Epithelial cell of esophagus (primary cell): ENCODE measurements at regions not wholly inside any gene's neighbourhood (a gene's known extent, or its start where the extent isn't known, plus 50 kb on each side); places are given as distances from the start of the nearest gene placed in this dataset.

Experiments
- DNase-seq: peaks from one replicate; pipeline ENCODE4 v3.0.0; 2010; ENCODE audit warnings: low read depth
- H3K4me3 ChIP-seq: 2 replicates; pipeline ENCODE4 v1.5.1; 2011; ENCODE audit warnings: mild to moderate bottlenecking, low read length, control low read depth
- TF ChIP-seq, protein P1 (sequence below): IDR thresholded peaks from 2 replicates; pipeline ENCODE4 v1.5.1; 2011; ENCODE audit warnings: low read depth, mild to moderate bottlenecking, low read length, control low read depth, inconsistent platforms; ENCODE audit not compliant: insufficient read depth; ENCODE audit errors: missing control alignments

- no peak overlapping the region for H3K4me3 ChIP-seq
- TF ChIP-seq, protein P1, sequence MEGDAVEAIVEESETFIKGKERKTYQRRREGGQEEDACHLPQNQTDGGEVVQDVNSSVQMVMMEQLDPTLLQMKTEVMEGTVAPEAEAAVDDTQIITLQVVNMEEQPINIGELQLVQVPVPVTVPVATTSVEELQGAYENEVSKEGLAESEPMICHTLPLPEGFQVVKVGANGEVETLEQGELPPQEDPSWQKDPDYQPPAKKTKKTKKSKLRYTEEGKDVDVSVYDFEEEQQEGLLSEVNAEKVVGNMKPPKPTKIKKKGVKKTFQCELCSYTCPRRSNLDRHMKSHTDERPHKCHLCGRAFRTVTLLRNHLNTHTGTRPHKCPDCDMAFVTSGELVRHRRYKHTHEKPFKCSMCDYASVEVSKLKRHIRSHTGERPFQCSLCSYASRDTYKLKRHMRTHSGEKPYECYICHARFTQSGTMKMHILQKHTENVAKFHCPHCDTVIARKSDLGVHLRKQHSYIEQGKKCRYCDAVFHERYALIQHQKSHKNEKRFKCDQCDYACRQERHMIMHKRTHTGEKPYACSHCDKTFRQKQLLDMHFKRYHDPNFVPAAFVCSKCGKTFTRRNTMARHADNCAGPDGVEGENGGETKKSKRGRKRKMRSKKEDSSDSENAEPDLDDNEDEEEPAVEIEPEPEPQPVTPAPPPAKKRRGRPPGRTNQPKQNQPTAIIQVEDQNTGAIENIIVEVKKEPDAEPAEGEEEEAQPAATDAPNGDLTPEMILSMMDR: no peak
- no peak for DNase-seq
Measured at GRCh38 chr15:56307180-56307579, 58.0 kb upstream of the TEX9 start.

DNA sequence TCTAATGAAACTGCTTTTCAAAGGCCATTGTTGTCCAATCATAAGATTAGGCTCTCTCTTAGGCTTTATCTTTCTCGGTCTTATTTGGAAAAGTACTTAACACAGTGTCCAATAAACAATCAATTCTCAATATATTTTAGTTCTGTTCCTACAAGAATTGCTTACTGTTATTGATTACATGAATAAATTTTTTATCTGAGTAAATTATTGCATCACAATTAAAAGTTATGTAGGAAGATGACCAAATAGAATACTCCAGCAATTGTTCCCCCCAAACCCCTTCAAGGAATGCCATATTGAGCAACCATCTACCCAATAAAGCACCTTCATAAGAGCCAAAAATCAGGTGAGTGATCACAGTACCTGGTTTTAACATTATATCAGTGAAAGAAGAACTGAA lies 55.0 kb upstream of the RFX7 start:
- TF ChIP-seq, protein P1: no peak
- no peak overlapping the region for H3K4me3 ChIP-seq
- no peak for DNase-seq

GRCh38 chr15:56295433-56295832 lies 51.8 kb upstream of the RFX7 start:
- TF ChIP-seq, protein P1: no peak
- DNase-seq: peak; percentile 29
- H3K4me3 ChIP-seq: no peak overlapping the region

DNA sequence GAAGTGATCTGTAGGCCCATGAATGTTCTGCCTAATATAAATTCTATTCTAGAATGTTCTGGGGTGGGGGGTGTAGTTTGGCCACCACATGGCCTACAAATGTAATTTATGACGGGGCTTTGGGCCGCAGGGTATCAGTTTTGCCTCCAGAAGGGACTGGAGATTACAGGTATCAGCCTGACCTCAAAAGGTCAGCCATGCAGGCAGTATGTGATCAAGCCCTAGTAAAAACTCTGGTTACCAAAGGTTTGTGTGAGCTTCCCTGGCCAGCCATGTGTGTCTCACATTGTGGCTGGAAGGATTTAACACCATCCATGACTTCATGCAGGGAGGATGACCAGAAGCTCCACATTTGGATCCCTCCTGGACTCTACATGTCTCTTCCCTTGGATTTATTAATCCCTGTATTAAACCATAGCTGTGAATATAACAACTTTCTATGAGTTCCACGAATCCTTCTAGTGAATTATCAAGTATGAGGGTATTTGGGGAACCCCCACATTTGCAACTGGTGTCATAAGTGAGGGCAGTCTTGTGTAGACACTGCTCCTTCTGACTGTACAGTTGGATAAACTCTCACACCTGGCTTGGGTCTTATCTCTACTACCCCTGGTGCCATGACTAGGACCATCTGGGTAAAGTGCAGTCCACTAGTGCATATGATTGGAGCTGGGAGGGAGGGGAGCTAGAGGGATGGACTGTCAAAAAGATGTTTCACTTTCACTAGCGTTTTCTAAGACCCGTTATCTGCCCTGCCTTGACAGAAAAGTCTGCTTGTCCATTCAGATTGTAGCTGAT lies 50.0 kb upstream of the RFX7 start:
- TF ChIP-seq, protein P1: no peak
- no peak for DNase-seq
- no peak overlapping the region for H3K4me3 ChIP-seq
